A549 (cell line): ENCODE measurements at regions not wholly inside any gene's neighbourhood (a gene's known extent, or its start where the extent isn't known, plus 50 kb on each side); places are given as distances from the start of the nearest gene placed in this dataset.

Experiments
- JUN ChIP-seq, 2 experiments: fragments of >200 bp; sonication (Bioruptor Twin); formaldehyde crosslinking; IDR thresholded peaks; 2 replicates in 1 of 2; 3 replicates in 1 of 2; pipeline ENCODE4 v1.6.1; 2016 to 2017
- MAFK ChIP-seq: fragments of 450-650 bp; IDR thresholded peaks from 2 replicates; pipeline ENCODE4 v1.6.1; 2014; ENCODE audit not compliant: partially characterized antibody
- POLR2A ChIP-seq: IDR thresholded peaks from 2 replicates; pipeline ENCODE4 v1.6.1; 2012; ENCODE audit warnings: mild to moderate bottlenecking, low read length
- RAD21 ChIP-seq, 2 experiments: fragments of >200 bp in 1 of 2; sonication (Bioruptor Twin) in 1 of 2; formaldehyde crosslinking in 1 of 2; IDR thresholded peaks in 1 of 2; conservative IDR thresholded peaks in 1 of 2; 2 replicates in 1 of 2; 3 replicates in 1 of 2; pipeline ENCODE4 v1.6.1; 2012 to 2018; ENCODE audit warnings: inconsistent platforms in 1 of 2
- RNF2 ChIP-seq: fragments of 200-600 bp; sonication (generic); IDR thresholded peaks from 2 replicates; pipeline ENCODE4 v1.6.1; 2016; ENCODE audit warnings: low read depth, mild to moderate bottlenecking, antibody characterized with exemption, moderate library complexity, borderline replicate concordance
- TF ChIP-seq, protein P1 (sequence below): fragments of >200 bp; sonication (Bioruptor Twin); formaldehyde crosslinking; IDR thresholded peaks from 3 replicates; pipeline ENCODE4 v1.5.1; 2016

DNA sequence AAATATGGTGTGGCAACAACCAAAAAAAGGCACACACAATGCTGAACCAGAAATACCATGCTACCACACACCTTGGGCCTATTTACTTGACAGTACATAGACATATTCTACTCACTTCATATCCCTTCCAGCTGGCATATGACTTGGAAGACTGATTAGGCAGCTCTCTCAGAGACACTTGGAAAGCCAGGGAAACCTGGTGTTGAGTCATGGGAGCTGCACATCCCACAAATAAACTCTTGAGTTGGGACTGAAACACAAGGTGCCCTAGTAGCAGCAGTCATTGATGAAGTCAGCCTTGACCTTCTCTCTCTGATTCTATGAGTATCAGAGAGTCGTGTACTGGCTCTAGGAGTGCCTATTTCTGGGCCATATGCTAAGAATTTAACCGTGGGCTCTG, 776.6 kb upstream of the LCORL start:
- TF ChIP-seq, protein P1, sequence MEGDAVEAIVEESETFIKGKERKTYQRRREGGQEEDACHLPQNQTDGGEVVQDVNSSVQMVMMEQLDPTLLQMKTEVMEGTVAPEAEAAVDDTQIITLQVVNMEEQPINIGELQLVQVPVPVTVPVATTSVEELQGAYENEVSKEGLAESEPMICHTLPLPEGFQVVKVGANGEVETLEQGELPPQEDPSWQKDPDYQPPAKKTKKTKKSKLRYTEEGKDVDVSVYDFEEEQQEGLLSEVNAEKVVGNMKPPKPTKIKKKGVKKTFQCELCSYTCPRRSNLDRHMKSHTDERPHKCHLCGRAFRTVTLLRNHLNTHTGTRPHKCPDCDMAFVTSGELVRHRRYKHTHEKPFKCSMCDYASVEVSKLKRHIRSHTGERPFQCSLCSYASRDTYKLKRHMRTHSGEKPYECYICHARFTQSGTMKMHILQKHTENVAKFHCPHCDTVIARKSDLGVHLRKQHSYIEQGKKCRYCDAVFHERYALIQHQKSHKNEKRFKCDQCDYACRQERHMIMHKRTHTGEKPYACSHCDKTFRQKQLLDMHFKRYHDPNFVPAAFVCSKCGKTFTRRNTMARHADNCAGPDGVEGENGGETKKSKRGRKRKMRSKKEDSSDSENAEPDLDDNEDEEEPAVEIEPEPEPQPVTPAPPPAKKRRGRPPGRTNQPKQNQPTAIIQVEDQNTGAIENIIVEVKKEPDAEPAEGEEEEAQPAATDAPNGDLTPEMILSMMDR = no peak
- TF ChIP-seq JUN (IDR thresholded peaks at IDR 0.05) (no peak), POLR2A (no peak), RNF2 (no peak), RAD21 (conservative IDR thresholded peaks at IDR 0.05 in 1 of 2, IDR thresholded peaks at IDR 0.05 in 1 of 2) (no peak), MAFK (no peak)
